GM23338 (cell line): ENCODE measurements at regions not wholly inside any gene's neighbourhood (a gene's known extent, or its start where the extent isn't known, plus 50 kb on each side); places are given as distances from the start of the nearest gene placed in this dataset.

ENCODE experiments used
- ATAC-seq: fragments of 200-7000 bp; cut with Tn5 transposase; 3 replicates; pipeline ENCODE4 v1.9.1; 2020
- DNase-seq: peaks from one replicate; pipeline ENCODE4 v3.0.0-alpha.2; 2015; ENCODE audit warnings: low spot score
- H2AFZ ChIP-seq: fragments of 200-600 bp; sonication (generic); 2 replicates; pipeline ENCODE4 v1.8.0; 2016; ENCODE audit warnings: antibody characterized with exemption, mild to moderate bottlenecking, moderate library complexity
- H3F3A ChIP-seq: fragments of 200-600 bp; sonication (generic); replicated peaks from 2 replicates; pipeline ENCODE4 v1.8.0; 2017; ENCODE audit warnings: antibody characterized with exemption, mixed run types, low read depth
- H3K27ac ChIP-seq: fragments of 200-600 bp; sonication (generic); 2 replicates; pipeline ENCODE4 v1.6.1; 2016; ENCODE audit warnings: low read depth
- H3K27me3 ChIP-seq: fragments of 200-600 bp; sonication (generic); 2 replicates; pipeline ENCODE4 v1.8.0; 2016; ENCODE audit warnings: mild to moderate bottlenecking, mixed run types, moderate library complexity; ENCODE audit not compliant: insufficient read depth
- H3K36me3 ChIP-seq: fragments of 200-600 bp; sonication (generic); 2 replicates; pipeline ENCODE4 v1.8.0; 2016; ENCODE audit warnings: mild to moderate bottlenecking; ENCODE audit not compliant: insufficient read depth
- H3K4me1 ChIP-seq: fragments of 200-600 bp; sonication (generic); 2 replicates; pipeline ENCODE4 v1.8.0; 2016; ENCODE audit warnings: mild to moderate bottlenecking, moderate library complexity; ENCODE audit not compliant: insufficient read depth
- H3K4me2 ChIP-seq: fragments of 200-600 bp; sonication (generic); 2 replicates; pipeline ENCODE4 v1.7.1; 2017; ENCODE audit warnings: mixed run types
- H3K4me3 ChIP-seq: fragments of 200-600 bp; sonication (generic); 2 replicates; pipeline ENCODE4 v1.6.1; 2016; ENCODE audit warnings: mixed run types
- H3K79me2 ChIP-seq: fragments of 200-600 bp; sonication (generic); replicated peaks from 2 replicates; pipeline ENCODE4 v1.8.0; 2017; ENCODE audit warnings: mild to moderate bottlenecking; ENCODE audit not compliant: insufficient read depth
- H3K9me2 ChIP-seq: fragments of 200-600 bp; sonication (generic); 2 replicates; pipeline ENCODE4 v1.8.0; 2017; ENCODE audit not compliant: insufficient read depth
- H4K20me1 ChIP-seq: fragments of 200-600 bp; sonication (generic); replicated peaks from 2 replicates; pipeline ENCODE4 v1.8.0; 2017; ENCODE audit warnings: mild to moderate bottlenecking; ENCODE audit not compliant: insufficient read depth
- H3K27ac Mint-ChIP-seq: 2 replicates; pipeline ENCODE4 v1.8.0; 2020; ENCODE audit warnings: inconsistent platforms, mild to moderate bottlenecking, moderate library complexity, mixed read lengths
- H3K27me3 Mint-ChIP-seq: 3 replicates; pipeline ENCODE4 v1.8.0; 2022; ENCODE audit warnings: low read depth, mild to moderate bottlenecking, moderate library complexity, mixed read lengths, inconsistent platforms; ENCODE audit not compliant: insufficient read depth, poor library complexity
- H3K36me3 Mint-ChIP-seq: 3 replicates; pipeline ENCODE4 v1.8.0; 2021; ENCODE audit warnings: low read depth, mild to moderate bottlenecking, inconsistent platforms, moderate library complexity, mixed read lengths
- H3K4me1 Mint-ChIP-seq: 3 replicates; pipeline ENCODE4 v1.8.0; 2020; ENCODE audit warnings: mild to moderate bottlenecking, inconsistent platforms, mixed read lengths
- H3K4me3 Mint-ChIP-seq: 3 replicates; pipeline ENCODE4 v1.8.0; 2021; ENCODE audit warnings: moderate library complexity, mild to moderate bottlenecking, inconsistent platforms, mixed read lengths
- H3K9me3 Mint-ChIP-seq: 3 replicates; pipeline ENCODE4 v1.8.0; 2020; ENCODE audit warnings: moderate library complexity, mild to moderate bottlenecking, inconsistent platforms, mixed read lengths
- CREB1 ChIP-seq: fragments of 250-450 bp; sonication (Bioruptor Pico); IDR thresholded peaks from 2 replicates; pipeline ENCODE4 v1.5.0; 2020; ENCODE audit warnings: low read depth, mild to moderate bottlenecking, moderate library complexity
- ETS1 ChIP-seq: IDR thresholded peaks from 2 replicates; pipeline ENCODE4 v1.6.1; 2016; ENCODE audit warnings: antibody characterized with exemption
- EZH2phosphoT487 ChIP-seq: fragments of 200-600 bp; sonication (generic); IDR thresholded peaks from one replicate; pipeline ENCODE4 v1.8.1; 2018; ENCODE audit warnings: antibody characterized with exemption; ENCODE audit not compliant: unreplicated experiment
- POLR2AphosphoS5 ChIP-seq: IDR thresholded peaks from 2 replicates; pipeline ENCODE4 v1.6.1; 2016; ENCODE audit warnings: antibody characterized with exemption, low read depth
- REST ChIP-seq: IDR thresholded peaks from one replicate; pipeline ENCODE4 v1.6.1; 2018; ENCODE audit warnings: antibody characterized with exemption; ENCODE audit not compliant: unreplicated experiment
- ZNF114 ChIP-seq: fragments of 250-450 bp; sonication (Bioruptor Pico); IDR thresholded peaks from 2 replicates; pipeline ENCODE4 v1.5.0; 2020; ENCODE audit warnings: mild to moderate bottlenecking, moderate library complexity
- ZNF331 ChIP-seq: fragments of 250-450 bp; sonication (Bioruptor Pico); IDR thresholded peaks from 2 replicates; pipeline ENCODE4 v1.5.0; 2020; ENCODE audit warnings: low read depth, mild to moderate bottlenecking, moderate library complexity
- TF ChIP-seq, protein P1 (sequence below), 2 experiments: fragments of 200-600 bp in 1 of 2; sonication (generic) in 1 of 2; conservative IDR thresholded peaks; 2 replicates each; pipeline versions ENCODE4 v1.5.1 to v1.6.1; 2016 to 2017; ENCODE audit warnings: antibody characterized with exemption in 2 of 2, low read depth in 2 of 2, mild to moderate bottlenecking in 2 of 2, moderate library complexity in 1 of 2

DNA sequence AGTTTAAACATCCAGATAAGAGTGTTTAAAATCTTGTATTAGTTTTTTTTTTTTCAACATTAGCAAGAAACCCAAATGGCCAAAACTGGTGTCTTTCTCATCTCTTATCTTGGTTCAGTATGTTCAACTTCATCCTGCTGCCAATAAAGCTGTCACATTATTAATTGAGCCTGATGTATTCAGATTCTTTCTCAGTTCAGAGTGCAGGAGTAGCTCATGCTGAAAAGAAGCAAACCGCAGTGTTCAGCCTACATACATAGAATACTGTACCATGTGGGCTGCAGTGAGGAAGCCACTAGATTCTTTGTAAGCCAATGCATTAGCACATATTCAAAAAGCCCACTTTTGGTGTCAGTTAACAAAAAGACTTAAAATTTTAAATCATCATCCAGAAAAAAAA is 76.2 kb downstream of the C18orf54 start (continued):
- TF ChIP-seq ZNF331 (CRISPR knock-in tag): no peak
- TF ChIP-seq POLR2AphosphoS5: no peak
- no peak for TF ChIP-seq ETS1
- no peak for TF ChIP-seq CREB1

DNA sequence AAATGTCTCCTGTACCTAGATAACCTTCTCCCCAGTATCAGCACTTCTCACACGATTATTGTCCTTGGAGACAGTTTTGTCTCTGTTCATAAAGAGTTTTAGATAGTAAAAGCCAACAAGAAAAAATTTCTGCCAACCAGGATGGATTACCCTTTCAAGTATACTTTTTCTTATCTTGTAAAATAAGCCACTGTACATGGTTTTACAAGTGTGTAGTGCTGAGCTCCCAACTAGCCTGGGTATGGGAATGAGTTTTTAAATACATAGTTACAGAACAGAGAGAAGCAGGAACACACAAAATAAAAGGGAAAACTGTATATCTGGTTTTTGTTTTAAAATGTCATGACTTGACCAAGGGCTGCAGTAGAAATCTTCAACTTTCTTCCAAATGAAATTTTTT is 76.7 kb downstream of the C18orf54 start:
- no peaks in the 10 kb centered on the region for H4K20me1 ChIP-seq
- no peaks in the 10 kb centered on the region for H3K36me3 ChIP-seq
- Mint-ChIP-seq H3K9me3 (no peaks in the 10 kb centered on the region), H3K4me3 (no peak overlapping the region), H3K4me1 (no peaks in the 10 kb centered on the region), H3K36me3 (no peaks in the 10 kb centered on the region), H3K27ac (no peak overlapping the region), H3K27me3 (peaks cover 1% of the 10 kb centered on the region)
- no peak overlapping the region for H3K4me2 ChIP-seq
- no peak overlapping the region for H3K4me3 ChIP-seq
- no peaks in the 10 kb centered on the region for H3K4me1 ChIP-seq
- H3K27ac ChIP-seq: no peak overlapping the region
- ATAC-seq (no peak), DNase-seq (no peak)
- H3K27me3 ChIP-seq: no peaks in the 10 kb centered on the region
- no peak overlapping the region for H2AFZ ChIP-seq
- no peak for TF ChIP-seq ZNF331 (CRISPR knock-in tag)
- H3K79me2 ChIP-seq: no peaks in the 10 kb centered on the region
- H3K9me2 ChIP-seq: 0 out of 2 replicates have a peak, but pooled peaks cover 8% of the 10 kb centered on the region
- no peaks in the 10 kb centered on the region for H3F3A ChIP-seq

- no peak overlapping the region for H2AFZ ChIP-seq
- no peak overlapping the region for H3K4me2 ChIP-seq
- H4K20me1 ChIP-seq: no peaks in the 10 kb centered on the region
- no peaks in the 10 kb centered on the region for H3K79me2 ChIP-seq
- no peak for DNase-seq
- no peak for TF ChIP-seq POLR2AphosphoS5
- no peak for TF ChIP-seq ZNF114
- TF ChIP-seq REST: no peak
- TF ChIP-seq EZH2phosphoT487: no peak
- TF ChIP-seq ZNF331 (CRISPR knock-in tag): no peak
- TF ChIP-seq, protein P1, sequence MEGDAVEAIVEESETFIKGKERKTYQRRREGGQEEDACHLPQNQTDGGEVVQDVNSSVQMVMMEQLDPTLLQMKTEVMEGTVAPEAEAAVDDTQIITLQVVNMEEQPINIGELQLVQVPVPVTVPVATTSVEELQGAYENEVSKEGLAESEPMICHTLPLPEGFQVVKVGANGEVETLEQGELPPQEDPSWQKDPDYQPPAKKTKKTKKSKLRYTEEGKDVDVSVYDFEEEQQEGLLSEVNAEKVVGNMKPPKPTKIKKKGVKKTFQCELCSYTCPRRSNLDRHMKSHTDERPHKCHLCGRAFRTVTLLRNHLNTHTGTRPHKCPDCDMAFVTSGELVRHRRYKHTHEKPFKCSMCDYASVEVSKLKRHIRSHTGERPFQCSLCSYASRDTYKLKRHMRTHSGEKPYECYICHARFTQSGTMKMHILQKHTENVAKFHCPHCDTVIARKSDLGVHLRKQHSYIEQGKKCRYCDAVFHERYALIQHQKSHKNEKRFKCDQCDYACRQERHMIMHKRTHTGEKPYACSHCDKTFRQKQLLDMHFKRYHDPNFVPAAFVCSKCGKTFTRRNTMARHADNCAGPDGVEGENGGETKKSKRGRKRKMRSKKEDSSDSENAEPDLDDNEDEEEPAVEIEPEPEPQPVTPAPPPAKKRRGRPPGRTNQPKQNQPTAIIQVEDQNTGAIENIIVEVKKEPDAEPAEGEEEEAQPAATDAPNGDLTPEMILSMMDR (conservative IDR thresholded peaks at IDR 0.05; ENCODE audit: low read depth in 2 of 2): no peak
- Mint-ChIP-seq H3K9me3 (no peaks in the 10 kb centered on the region), H3K4me3 (no peak overlapping the region), H3K27me3 (peaks cover 2% of the 10 kb centered on the region), H3K27ac (no peak overlapping the region), H3K36me3 (no peaks in the 10 kb centered on the region), H3K4me1 (no peaks in the 10 kb centered on the region)
- H3K4me1 ChIP-seq: no peaks in the 10 kb centered on the region
- 0 out of 2 replicates have a peak, but pooled peaks cover 10% of the 10 kb centered on the region for H3K9me2 ChIP-seq
- no peak overlapping the region for H3K27ac ChIP-seq
- H3K36me3 ChIP-seq: no peaks in the 10 kb centered on the region
- no peaks in the 10 kb centered on the region for H3K27me3 ChIP-seq
- no peak for ATAC-seq
- H3F3A ChIP-seq: no peaks in the 10 kb centered on the region
- H3K4me3 ChIP-seq: no peak overlapping the region
Observed at GRCh38 chr18:54436501-54436900, 78.8 kb downstream of the C18orf54 start.
